ENCODE measurements at regions not wholly inside any gene's neighbourhood (a gene's known extent, or its start where the extent isn't known, plus 50 kb on each side); places are given as distances from the start of the nearest gene placed in this dataset.
A peak's percentile ranks its signal among the peaks of the same experiment; 100 is the strongest.

DNA sequence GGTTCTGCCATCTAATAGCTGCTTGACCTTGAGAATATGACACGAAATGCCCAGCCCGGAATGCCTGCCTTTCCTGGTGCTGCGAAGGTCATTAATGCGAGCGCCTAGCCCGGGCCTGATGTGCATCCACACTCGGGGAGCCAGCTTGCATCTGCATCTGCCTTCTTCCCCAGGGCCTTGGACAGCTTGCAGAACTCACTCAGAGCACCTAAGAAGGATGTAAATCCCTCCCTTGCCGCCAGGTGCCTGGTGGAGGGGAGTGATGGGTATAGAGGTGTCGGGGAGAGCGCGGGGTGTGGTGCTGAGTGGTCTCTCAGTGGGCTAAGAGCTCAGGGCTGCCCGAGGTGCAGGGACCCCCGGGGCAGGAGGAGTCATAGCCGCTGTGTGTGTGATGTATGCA is 127.2 kb downstream of the MRPL36 start:
- TF ChIP-seq POLR2AphosphoS5 (IDR thresholded peaks at IDR 0.05; ENCODE audit: low read depth, low read length) (no peak), TAF1 (IDR thresholded peaks at IDR 0.05; ENCODE audit: borderline replicate concordance, low read depth, low read length) (no peak), POLR2A (IDR thresholded peaks at IDR 0.05; ENCODE audit: low read depth, low read length) (no peak)
- FAIRE-seq (no peak), DNase-seq (ENCODE audit: insufficient read length) (no peak)

DNA sequence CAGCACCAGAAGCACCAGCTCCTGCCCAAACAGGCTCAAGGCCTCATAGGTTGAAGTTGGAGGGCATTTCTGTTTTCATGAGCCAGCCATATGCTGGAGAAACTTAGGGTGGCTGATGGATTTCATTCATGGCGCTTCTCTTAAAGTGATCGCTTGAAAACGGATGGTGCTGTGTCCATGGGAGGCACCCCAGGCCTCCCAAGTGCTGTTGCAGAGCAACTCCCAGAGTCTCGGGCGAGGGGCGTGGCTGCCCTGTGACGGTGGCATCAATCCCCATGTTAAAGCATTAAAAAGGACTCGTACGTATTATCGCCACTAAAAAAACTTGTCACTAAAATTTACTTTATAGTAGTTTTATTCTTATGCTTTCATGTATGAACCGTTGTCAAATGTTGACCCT is 128.3 kb downstream of the MRPL36 start:
- FAIRE-seq = no peak
- no peak for DNase-seq (ENCODE audit: insufficient read length)
- no peak for TF ChIP-seq TAF1 (IDR thresholded peaks at IDR 0.05; ENCODE audit: borderline replicate concordance, low read depth, low read length)
- TF ChIP-seq POLR2AphosphoS5 (IDR thresholded peaks at IDR 0.05; ENCODE audit: low read depth, low read length) = no peak
- TF ChIP-seq POLR2A (IDR thresholded peaks at IDR 0.05; ENCODE audit: low read depth, low read length) = no peak

DNA sequence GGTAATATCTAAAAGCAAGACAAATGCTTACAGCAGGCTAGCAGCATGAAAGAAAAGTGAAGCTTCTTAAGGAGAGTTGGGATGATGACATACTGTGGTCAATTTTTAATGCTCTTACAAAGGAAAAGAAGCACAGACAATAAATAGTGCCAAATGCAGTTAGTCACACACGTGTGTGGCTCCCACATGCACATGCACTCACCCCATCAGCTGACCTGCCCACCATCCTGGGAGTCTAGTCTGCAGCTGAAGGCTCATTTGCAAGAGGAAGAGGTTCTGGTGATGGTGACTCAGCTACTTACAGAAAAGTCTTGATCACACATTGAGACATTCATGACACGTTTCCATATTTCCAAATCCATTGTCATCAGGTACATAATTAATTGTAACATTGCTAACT is 129.3 kb downstream of the MRPL36 start:
- DNase-seq (ENCODE audit: insufficient read length) = no peak
- FAIRE-seq = no peak
- TF ChIP-seq TAF1 (IDR thresholded peaks at IDR 0.05; ENCODE audit: borderline replicate concordance, low read depth, low read length) (no peak), POLR2AphosphoS5 (IDR thresholded peaks at IDR 0.05; ENCODE audit: low read depth, low read length) (no peak), POLR2A (IDR thresholded peaks at IDR 0.05; ENCODE audit: low read depth, low read length) (no peak)

- FAIRE-seq (no peak), DNase-seq (ENCODE audit: insufficient read length) (no peak)
- TF ChIP-seq POLR2A (IDR thresholded peaks at IDR 0.05; ENCODE audit: low read depth, low read length) (no peak), TAF1 (IDR thresholded peaks at IDR 0.05; ENCODE audit: borderline replicate concordance, low read depth, low read length) (no peak), POLR2AphosphoS5 (IDR thresholded peaks at IDR 0.05; ENCODE audit: low read depth, low read length) (no peak)
Observed at GRCh38 chr5:1669276-1670155, 130.1 kb downstream of the MRPL36 start.

GRCh38 chr5:1668141-1668721 is 131.4 kb downstream of the MRPL36 start:
- TF ChIP-seq POLR2AphosphoS5 (IDR thresholded peaks at IDR 0.05; ENCODE audit: low read depth, low read length) (no peak), POLR2A (IDR thresholded peaks at IDR 0.05; ENCODE audit: low read depth, low read length) (no peak), TAF1 (IDR thresholded peaks at IDR 0.05; ENCODE audit: borderline replicate concordance, low read depth, low read length) (no peak)
- FAIRE-seq = no peak
- DNase-seq (ENCODE audit: insufficient read length) = no peak

DNA sequence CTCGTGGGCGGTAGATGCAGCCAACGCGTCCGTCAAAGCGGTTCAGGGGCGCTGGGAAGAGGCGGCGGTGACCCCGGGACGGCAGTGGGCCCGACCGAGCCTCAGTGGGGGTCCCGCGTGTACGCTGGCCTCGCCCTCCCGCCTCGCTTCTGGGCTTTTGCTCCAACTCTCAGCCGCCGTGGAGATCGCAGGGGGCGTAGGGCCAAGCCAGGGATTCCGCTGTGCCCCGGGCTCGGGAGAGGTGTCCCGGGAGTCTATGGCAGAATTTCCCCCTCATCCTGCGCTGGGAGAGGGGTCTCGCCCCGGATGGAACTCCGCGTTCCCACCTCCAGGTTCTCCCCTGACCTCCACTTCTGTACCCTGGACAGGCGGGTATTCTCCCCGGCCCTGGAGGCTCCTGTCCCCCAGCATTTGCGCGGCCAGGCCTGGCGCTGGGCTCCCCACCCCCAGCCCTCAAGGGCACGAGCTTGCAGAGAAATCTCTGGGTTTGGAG is 131.9 kb downstream of the MRPL36 start:
- TF ChIP-seq POLR2AphosphoS5 (IDR thresholded peaks at IDR 0.05; ENCODE audit: low read depth, low read length) = no peak
- no peak for TF ChIP-seq TAF1 (IDR thresholded peaks at IDR 0.05; ENCODE audit: borderline replicate concordance, low read depth, low read length)
- no peak for TF ChIP-seq POLR2A (IDR thresholded peaks at IDR 0.05; ENCODE audit: low read depth, low read length)
- FAIRE-seq (no peak), DNase-seq (ENCODE audit: insufficient read length) (no peak)

- FAIRE-seq = no peak
- TF ChIP-seq POLR2A (IDR thresholded peaks at IDR 0.05; ENCODE audit: low read depth, low read length) (no peak), TAF1 (IDR thresholded peaks at IDR 0.05; ENCODE audit: borderline replicate concordance, low read depth, low read length) (no peak), POLR2AphosphoS5 (IDR thresholded peaks at IDR 0.05; ENCODE audit: low read depth, low read length) (no peak)
- peak; percentile 73 for DNase-seq (ENCODE audit: insufficient read length)
Observed at GRCh38 chr5:1666812-1667588, 132.6 kb downstream of the MRPL36 start.

GRCh38 chr5:1666221-1666620 is 133.4 kb downstream of the MRPL36 start:
- DNase-seq (ENCODE audit: insufficient read length) (no peak), FAIRE-seq (no peak)
- no peak for TF ChIP-seq POLR2A (IDR thresholded peaks at IDR 0.05; ENCODE audit: low read depth, low read length)
- TF ChIP-seq POLR2AphosphoS5 (IDR thresholded peaks at IDR 0.05; ENCODE audit: low read depth, low read length) = no peak

DNA sequence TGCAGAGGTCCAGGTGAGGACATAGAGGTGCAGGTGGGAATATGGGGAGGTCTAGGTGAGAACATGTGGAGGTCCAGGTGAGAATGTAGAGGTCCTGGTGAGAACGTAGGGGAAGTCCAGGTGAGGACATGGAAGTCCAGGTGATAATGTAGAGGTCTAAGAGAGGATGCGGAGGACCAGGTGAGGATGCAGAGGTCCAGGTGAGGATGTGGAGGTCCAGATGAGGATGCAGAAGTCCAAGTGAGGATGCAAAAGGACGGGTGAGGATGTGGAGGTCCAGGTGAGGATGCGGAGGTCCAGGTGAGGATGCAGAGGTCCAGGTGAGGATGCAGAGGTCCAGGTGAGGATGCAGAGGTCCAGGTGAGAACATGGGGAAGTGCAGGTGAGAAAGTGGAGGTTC is 133.8 kb downstream of the MRPL36 start:
- TF ChIP-seq POLR2AphosphoS5 (IDR thresholded peaks at IDR 0.05; ENCODE audit: low read depth, low read length) (no peak), TAF1 (IDR thresholded peaks at IDR 0.05; ENCODE audit: borderline replicate concordance, low read depth, low read length) (no peak), POLR2A (IDR thresholded peaks at IDR 0.05; ENCODE audit: low read depth, low read length) (no peak)
- DNase-seq (ENCODE audit: insufficient read length) (no peak), FAIRE-seq (no peak)

GRCh38 chr5:1665231-1665630 is 134.4 kb downstream of the MRPL36 start:
- DNase-seq (ENCODE audit: insufficient read length) (no peak), FAIRE-seq (no peak)
- TF ChIP-seq POLR2A (IDR thresholded peaks at IDR 0.05; ENCODE audit: low read depth, low read length) = no peak
- no peak for TF ChIP-seq TAF1 (IDR thresholded peaks at IDR 0.05; ENCODE audit: borderline replicate concordance, low read depth, low read length)

DNA sequence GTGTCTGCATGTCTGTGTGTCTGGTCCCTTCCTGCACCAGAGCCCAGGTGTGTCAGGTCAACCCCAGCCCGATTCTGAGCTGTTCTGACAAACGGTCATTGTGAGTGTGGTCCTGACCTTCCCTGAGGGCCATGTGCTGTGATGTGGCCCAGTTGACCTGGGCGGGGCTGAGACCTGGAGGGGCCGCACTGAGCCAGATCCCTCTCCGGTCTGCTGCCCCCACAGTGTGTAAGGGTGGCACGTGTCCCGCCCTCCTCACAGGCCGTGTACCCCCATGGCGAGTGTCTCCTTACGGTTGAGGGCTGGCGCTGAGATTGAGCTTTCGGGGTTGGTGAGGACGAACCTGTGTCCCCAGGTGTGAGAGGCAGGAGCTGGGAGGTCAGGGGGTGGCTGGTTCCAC is 136.5 kb downstream of the MRPL36 start:
- DNase-seq (ENCODE audit: insufficient read length) (no peak), FAIRE-seq (no peak)

More for the DNA sequence above, 136.5 kb downstream of the MRPL36 start:
- TF ChIP-seq POLR2AphosphoS5 (IDR thresholded peaks at IDR 0.05; ENCODE audit: low read depth, low read length) = no peak
- no peak for TF ChIP-seq POLR2A (IDR thresholded peaks at IDR 0.05; ENCODE audit: low read depth, low read length)
- no peak for TF ChIP-seq TAF1 (IDR thresholded peaks at IDR 0.05; ENCODE audit: borderline replicate concordance, low read depth, low read length)
